Esophagus muscularis mucosa (tissue), 4 donors: ENCODE measurements at regions not wholly inside any gene's neighbourhood (a gene's known extent, or its start where the extent isn't known, plus 50 kb on each side); places are given as distances from the start of the nearest gene placed in this dataset.

ENCODE experiments used
- EP300 ChIP-seq: sonication (generic); formaldehyde crosslinking; IDR thresholded peaks from one replicate; pipeline ENCODE4 v1.6.1; 2017; ENCODE audit warnings: antibody characterized with exemption
- POLR2A ChIP-seq: fragments of 450-650 bp; IDR thresholded peaks from one replicate; pipeline ENCODE4 v1.6.1; 2017; ENCODE audit warnings: antibody characterized with exemption, moderate library complexity, mild to moderate bottlenecking, low read depth
- POLR2AphosphoS5 ChIP-seq, 2 donors: sonication (generic); formaldehyde crosslinking; IDR thresholded peaks; one replicate each; pipeline ENCODE4 v1.6.1; 2017; ENCODE audit warnings: antibody characterized with exemption in 2 of 2
- TF ChIP-seq, protein P1 (sequence below), 3 experiments: fragments of 200-600 bp in 2 of 3; fragments of 450-650 bp in 1 of 3; sonication (generic) in 2 of 3; IDR thresholded peaks; one replicate each; pipeline ENCODE4 v1.5.1; 2017 to 2019; ENCODE audit warnings: antibody characterized with exemption in 3 of 3, mild to moderate bottlenecking in 2 of 3, moderate library complexity in 1 of 3

DNA sequence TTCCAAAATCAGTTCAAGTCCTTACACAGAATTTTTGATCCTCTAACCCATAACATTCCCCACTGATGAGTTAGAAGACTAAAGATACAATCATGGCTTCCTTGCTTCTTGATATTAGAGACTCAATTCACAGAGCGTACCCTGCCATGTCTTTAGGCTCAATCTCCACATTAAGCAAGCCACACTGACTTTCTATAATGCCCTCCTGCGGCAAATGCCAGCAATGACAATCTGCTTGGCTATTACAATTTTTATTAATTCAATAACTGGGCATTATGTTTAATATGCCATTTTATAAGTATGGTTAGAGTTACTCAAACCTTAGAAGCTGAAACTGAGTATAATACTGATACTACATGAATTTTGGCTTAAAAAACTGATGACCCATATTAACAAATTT is 479.7 kb upstream of the NR2F2 start:
- TF ChIP-seq, protein P1, sequence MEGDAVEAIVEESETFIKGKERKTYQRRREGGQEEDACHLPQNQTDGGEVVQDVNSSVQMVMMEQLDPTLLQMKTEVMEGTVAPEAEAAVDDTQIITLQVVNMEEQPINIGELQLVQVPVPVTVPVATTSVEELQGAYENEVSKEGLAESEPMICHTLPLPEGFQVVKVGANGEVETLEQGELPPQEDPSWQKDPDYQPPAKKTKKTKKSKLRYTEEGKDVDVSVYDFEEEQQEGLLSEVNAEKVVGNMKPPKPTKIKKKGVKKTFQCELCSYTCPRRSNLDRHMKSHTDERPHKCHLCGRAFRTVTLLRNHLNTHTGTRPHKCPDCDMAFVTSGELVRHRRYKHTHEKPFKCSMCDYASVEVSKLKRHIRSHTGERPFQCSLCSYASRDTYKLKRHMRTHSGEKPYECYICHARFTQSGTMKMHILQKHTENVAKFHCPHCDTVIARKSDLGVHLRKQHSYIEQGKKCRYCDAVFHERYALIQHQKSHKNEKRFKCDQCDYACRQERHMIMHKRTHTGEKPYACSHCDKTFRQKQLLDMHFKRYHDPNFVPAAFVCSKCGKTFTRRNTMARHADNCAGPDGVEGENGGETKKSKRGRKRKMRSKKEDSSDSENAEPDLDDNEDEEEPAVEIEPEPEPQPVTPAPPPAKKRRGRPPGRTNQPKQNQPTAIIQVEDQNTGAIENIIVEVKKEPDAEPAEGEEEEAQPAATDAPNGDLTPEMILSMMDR (IDR thresholded peaks at IDR 0.05) = no peak
- no peak for TF ChIP-seq POLR2AphosphoS5 (IDR thresholded peaks at IDR 0.05)
- TF ChIP-seq POLR2A = no peak
- TF ChIP-seq EP300 = no peak
